Fibroblast of lung (primary cell): ENCODE measurements at regions not wholly inside any gene's neighbourhood (a gene's known extent, or its start where the extent isn't known, plus 50 kb on each side); places are given as distances from the start of the nearest gene placed in this dataset.
"Not testable (repeated sequence)": the region's sequence is repeated elsewhere in the genome, so short reads cannot be mapped to it uniquely, and the experiment has no call there.

Source experiments
- DNase-seq, 2 donors: peaks; one replicate each; pipeline versions ENCODE4 v3.0.0 to v3.0.0-alpha.2; 2010; ENCODE audit warnings: low read depth in 2 of 2
- H2AFZ ChIP-seq: 2 replicates; pipeline ENCODE4 v1.5.1; 2012; ENCODE audit warnings: low read length, control low read depth, inconsistent platforms
- H3K27ac ChIP-seq: 2 replicates; pipeline ENCODE4 v1.5.1; 2011; ENCODE audit warnings: low read length, control low read depth; ENCODE audit not compliant: insufficient read depth
- H3K27me3 ChIP-seq: 2 replicates; pipeline ENCODE4 v1.5.1; 2011; ENCODE audit warnings: mild to moderate bottlenecking, low read length; ENCODE audit not compliant: control insufficient read depth, insufficient read depth
- H3K36me3 ChIP-seq: 2 replicates; pipeline ENCODE4 v1.5.1; 2011; ENCODE audit warnings: low read length; ENCODE audit not compliant: control insufficient read depth, insufficient read depth
- H3K4me1 ChIP-seq: 2 replicates; pipeline ENCODE4 v1.5.1; 2011; ENCODE audit warnings: low read length; ENCODE audit not compliant: control insufficient read depth, insufficient read depth; ENCODE audit errors: extremely low read depth
- H3K4me2 ChIP-seq: 2 replicates; pipeline ENCODE4 v1.5.1; 2011; ENCODE audit warnings: low read length, control low read depth; ENCODE audit not compliant: insufficient read depth; ENCODE audit errors: extremely low read depth
- H3K4me3 ChIP-seq, 4 experiments: fragments of 200-600 bp in 1 of 4; sonication (generic) in 1 of 4; replicated peaks in 1 of 4; 2 replicates each; pipeline ENCODE4 v1.5.1; 2011 to 2016; ENCODE audit warnings: low read length in 4 of 4, low read depth in 3 of 4, mild to moderate bottlenecking in 3 of 4, control low read depth in 2 of 4, inconsistent platforms in 1 of 4, mixed read lengths in 1 of 4; ENCODE audit not compliant: insufficient read depth in 1 of 4; ENCODE audit errors: control extremely low read depth in 1 of 4
- H3K79me2 ChIP-seq: 2 replicates; pipeline ENCODE4 v1.5.1; 2012; ENCODE audit warnings: mild to moderate bottlenecking, low read length, inconsistent platforms; ENCODE audit not compliant: control insufficient read depth, insufficient read depth
- H3K9ac ChIP-seq: 2 replicates; pipeline ENCODE4 v1.5.1; 2011; ENCODE audit warnings: mild to moderate bottlenecking, low read length, control low read depth; ENCODE audit not compliant: insufficient read depth
- H3K9me3 ChIP-seq: 2 replicates; pipeline ENCODE4 v1.5.1; 2012; ENCODE audit warnings: low read depth, low read length; ENCODE audit not compliant: control insufficient read depth, insufficient read depth
- H4K20me1 ChIP-seq: 2 replicates; pipeline ENCODE4 v1.5.1; 2011; ENCODE audit warnings: low read length; ENCODE audit not compliant: control insufficient read depth, insufficient read depth; ENCODE audit errors: extremely low read depth
- CTCF ChIP-seq, 2 donors: IDR thresholded peaks in 1 of 2; conservative IDR thresholded peaks in 1 of 2; 1 replicate in 1 of 2; 2 replicates in 1 of 2; pipeline ENCODE4 v1.5.1; 2011 to 2012; ENCODE audit warnings: low read length in 2 of 2, control low read depth in 1 of 2, inconsistent platforms in 1 of 2, low read depth in 1 of 2, mild to moderate bottlenecking in 1 of 2
- EZH2 ChIP-seq: IDR thresholded peaks from 2 replicates; pipeline ENCODE4 v1.5.1; 2012; ENCODE audit warnings: low read length, control low read depth, mild to moderate bottlenecking; ENCODE audit errors: missing control alignments

DNA sequence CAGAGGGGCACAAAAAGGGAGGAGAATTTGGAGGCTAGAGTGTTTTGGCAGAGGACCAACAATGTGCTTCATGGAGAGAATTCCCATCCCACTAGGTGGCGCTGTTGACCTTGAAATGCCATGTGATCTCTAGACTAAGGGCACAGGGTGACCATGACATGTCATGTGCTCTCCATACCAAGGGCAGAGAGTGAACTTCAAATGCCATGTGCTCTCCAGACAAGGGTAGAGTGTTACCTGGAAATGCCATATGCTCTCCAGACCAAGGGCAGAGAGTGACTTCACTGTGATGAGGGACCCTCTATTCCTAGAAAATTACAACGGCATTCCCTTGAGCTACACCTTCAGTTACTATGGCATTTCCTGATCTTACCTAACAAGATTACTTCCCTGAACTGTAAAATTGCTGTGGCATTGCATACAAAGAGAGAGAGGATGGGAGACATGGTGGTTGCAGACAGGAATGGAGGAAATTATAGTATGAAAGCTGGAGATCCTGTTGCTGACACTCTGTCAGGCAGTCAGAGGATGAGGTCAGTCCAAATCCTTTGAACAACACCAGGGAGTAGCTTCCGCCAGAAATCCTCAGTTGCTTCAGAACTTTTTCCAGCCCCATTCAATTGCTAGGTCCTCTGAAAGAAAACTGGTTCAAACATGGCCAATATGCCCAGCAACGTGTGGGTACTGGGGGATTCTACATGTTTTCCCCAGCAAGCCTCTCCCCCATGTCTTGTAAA, 60.9 kb upstream of the ACSM6 start:
- TF ChIP-seq CTCF (conservative IDR thresholded peaks at IDR 0.05 in 1 of 2, IDR thresholded peaks at IDR 0.05 in 1 of 2; ENCODE audit: low read depth in 1 of 2, low read length in 2 of 2): peak; percentile 71 to 76
- TF ChIP-seq EZH2: no peak
- Histone ChIP-seq H3K4me1 (no peaks in the 10 kb centered on the region), H3K79me2 (no peaks in the 10 kb centered on the region), H3K9ac (no peak overlapping the region), H3K27me3 (no peaks in the 10 kb centered on the region), H4K20me1 (no peaks in the 10 kb centered on the region), H3K27ac (no peak overlapping the region), H3K4me2 (no peak overlapping the region), H3K4me3 (no peak overlapping the region), H3K9me3 (no peaks in the 10 kb centered on the region), H2AFZ (no peak overlapping the region), H3K36me3 (no peaks in the 10 kb centered on the region)
- peak; percentile 56 to 79 for DNase-seq

- not testable (repeated sequence) for H3K9me3 ChIP-seq, H3K4me3 ChIP-seq, H3K36me3 ChIP-seq, H2AFZ ChIP-seq, H3K4me2 ChIP-seq, H3K9ac ChIP-seq, H3K79me2 ChIP-seq, DNase-seq, H3K27ac ChIP-seq, H3K27me3 ChIP-seq, H3K4me1 ChIP-seq, H4K20me1 ChIP-seq
These were observed 61.1 kb upstream of the CYP2C8 start for GRCh38 chr10:95130429-95130828.

- H3K4me2 ChIP-seq: no peak overlapping the region
- H4K20me1 ChIP-seq: no peaks in the 10 kb centered on the region
- TF ChIP-seq CTCF (conservative IDR thresholded peaks at IDR 0.05 in 1 of 2, IDR thresholded peaks at IDR 0.05 in 1 of 2; ENCODE audit: low read depth in 1 of 2, low read length in 2 of 2): no peak
- no peak for TF ChIP-seq EZH2
- no peak overlapping the region for H2AFZ ChIP-seq
- H3K4me1 ChIP-seq: no peaks in the 10 kb centered on the region
- DNase-seq: no peak
- no peak overlapping the region for H3K4me3 ChIP-seq
- H3K36me3 ChIP-seq: no peaks in the 10 kb centered on the region
- no peaks in the 10 kb centered on the region for H3K27me3 ChIP-seq
- no peak overlapping the region for H3K27ac ChIP-seq
- no peaks in the 10 kb centered on the region for H3K9me3 ChIP-seq
- H3K9ac ChIP-seq: no peak overlapping the region
- no peaks in the 10 kb centered on the region for H3K79me2 ChIP-seq
These were observed 56.3 kb upstream of the CYP2C8 start for GRCh38 chr10:95125582-95125981.
